ENCODE measurements at regions not wholly inside any gene's neighbourhood (a gene's known extent, or its start where the extent isn't known, plus 50 kb on each side); places are given as distances from the start of the nearest gene placed in this dataset.

- no peak overlapping the region for H3K4me3 Mint-ChIP-seq
- no peaks in the 10 kb centered on the region for H3K36me3 Mint-ChIP-seq (ENCODE audit: low read depth)
- no peaks in the 10 kb centered on the region for H3K27me3 Mint-ChIP-seq (ENCODE audit: low read depth)
- H3K4me1 Mint-ChIP-seq = peaks cover 10% of the 10 kb centered on the region
- TF ChIP-seq, protein P1, sequence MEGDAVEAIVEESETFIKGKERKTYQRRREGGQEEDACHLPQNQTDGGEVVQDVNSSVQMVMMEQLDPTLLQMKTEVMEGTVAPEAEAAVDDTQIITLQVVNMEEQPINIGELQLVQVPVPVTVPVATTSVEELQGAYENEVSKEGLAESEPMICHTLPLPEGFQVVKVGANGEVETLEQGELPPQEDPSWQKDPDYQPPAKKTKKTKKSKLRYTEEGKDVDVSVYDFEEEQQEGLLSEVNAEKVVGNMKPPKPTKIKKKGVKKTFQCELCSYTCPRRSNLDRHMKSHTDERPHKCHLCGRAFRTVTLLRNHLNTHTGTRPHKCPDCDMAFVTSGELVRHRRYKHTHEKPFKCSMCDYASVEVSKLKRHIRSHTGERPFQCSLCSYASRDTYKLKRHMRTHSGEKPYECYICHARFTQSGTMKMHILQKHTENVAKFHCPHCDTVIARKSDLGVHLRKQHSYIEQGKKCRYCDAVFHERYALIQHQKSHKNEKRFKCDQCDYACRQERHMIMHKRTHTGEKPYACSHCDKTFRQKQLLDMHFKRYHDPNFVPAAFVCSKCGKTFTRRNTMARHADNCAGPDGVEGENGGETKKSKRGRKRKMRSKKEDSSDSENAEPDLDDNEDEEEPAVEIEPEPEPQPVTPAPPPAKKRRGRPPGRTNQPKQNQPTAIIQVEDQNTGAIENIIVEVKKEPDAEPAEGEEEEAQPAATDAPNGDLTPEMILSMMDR (IDR thresholded peaks at IDR 0.05; ENCODE audit: unreplicated experiment in 3 of 3) = no peak
- peaks cover 14% of the 10 kb centered on the region for H3K9me3 Mint-ChIP-seq
- no peak overlapping the region for H3K27ac Mint-ChIP-seq
Observed at GRCh38 chrX:96006281-96006680, 678.4 kb upstream of the DIAPH2 start.

GRCh38 chrX:96027407-96027806, 657.2 kb upstream of the DIAPH2 start:
- Mint-ChIP-seq H3K9me3 (no peaks in the 10 kb centered on the region), H3K4me3 (no peak overlapping the region)

DNA sequence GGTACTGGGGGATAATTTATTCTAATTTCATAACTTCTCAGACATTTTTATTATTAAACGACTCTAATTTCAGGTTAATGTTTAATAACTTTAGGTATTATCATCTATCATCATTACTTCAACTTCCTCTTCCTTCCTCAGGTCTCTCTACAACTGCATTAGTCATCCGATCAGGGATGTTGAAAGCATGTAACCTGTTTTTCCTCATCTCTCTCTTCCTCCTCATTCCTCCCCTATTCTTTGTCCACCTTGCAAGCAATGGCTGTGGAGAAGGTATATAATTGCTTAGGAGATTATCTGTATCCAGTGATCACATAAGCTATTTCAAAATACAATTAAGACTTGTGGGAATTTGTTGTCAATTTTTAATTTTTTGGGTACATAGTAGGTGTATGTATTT, 632.6 kb upstream of the DIAPH2 start:
- Mint-ChIP-seq H3K27me3 (ENCODE audit: low read depth) (no peaks in the 10 kb centered on the region), H3K36me3 (ENCODE audit: low read depth) (no peaks in the 10 kb centered on the region), H3K4me1 (no peaks in the 10 kb centered on the region), H3K4me3 (no peak overlapping the region), H3K27ac (no peak overlapping the region), H3K9me3 (peaks cover 9% of the 10 kb centered on the region)
- TF ChIP-seq, protein P1 (IDR thresholded peaks at IDR 0.05; ENCODE audit: unreplicated experiment in 3 of 3) = no peak

More at GRCh38 chrX:96027407-96027806, 657.2 kb upstream of the DIAPH2 start:
- TF ChIP-seq, protein P1 (IDR thresholded peaks at IDR 0.05; ENCODE audit: unreplicated experiment in 3 of 3) = no peak
- H3K27me3 Mint-ChIP-seq (ENCODE audit: low read depth) = no peaks in the 10 kb centered on the region
- H3K36me3 Mint-ChIP-seq (ENCODE audit: low read depth) = no peaks in the 10 kb centered on the region
- H3K4me1 Mint-ChIP-seq = no peaks in the 10 kb centered on the region
- H3K27ac Mint-ChIP-seq = no peak overlapping the region

GRCh38 chrX:96081891-96082290, 602.8 kb upstream of the DIAPH2 start:
- Mint-ChIP-seq H3K36me3 (ENCODE audit: low read depth) (no peaks in the 10 kb centered on the region), H3K4me3 (no peak overlapping the region)

GRCh38 chrX:96094616-96095015, 590.0 kb upstream of the DIAPH2 start:
- TF ChIP-seq, protein P1 (IDR thresholded peaks at IDR 0.05; ENCODE audit: unreplicated experiment in 3 of 3) = no peak
- Mint-ChIP-seq H3K9me3 (peaks cover 7% of the 10 kb centered on the region), H3K4me1 (no peaks in the 10 kb centered on the region), H3K27ac (no peak overlapping the region), H3K36me3 (ENCODE audit: low read depth) (no peaks in the 10 kb centered on the region), H3K4me3 (no peak overlapping the region), H3K27me3 (ENCODE audit: low read depth) (no peaks in the 10 kb centered on the region)

More at GRCh38 chrX:96081891-96082290, 602.8 kb upstream of the DIAPH2 start:
- peaks cover 16% of the 10 kb centered on the region for H3K9me3 Mint-ChIP-seq
- no peaks in the 10 kb centered on the region for H3K4me1 Mint-ChIP-seq
- no peaks in the 10 kb centered on the region for H3K27me3 Mint-ChIP-seq (ENCODE audit: low read depth)
- TF ChIP-seq, protein P1 (IDR thresholded peaks at IDR 0.05; ENCODE audit: unreplicated experiment in 3 of 3) = no peak
- H3K27ac Mint-ChIP-seq = no peak overlapping the region

GRCh38 chrX:96098471-96098870, 586.2 kb upstream of the DIAPH2 start:
- Mint-ChIP-seq H3K36me3 (ENCODE audit: low read depth) (no peaks in the 10 kb centered on the region), H3K27ac (no peak overlapping the region), H3K27me3 (ENCODE audit: low read depth) (no peaks in the 10 kb centered on the region), H3K9me3 (no peaks in the 10 kb centered on the region), H3K4me3 (no peak overlapping the region), H3K4me1 (no peaks in the 10 kb centered on the region)
- TF ChIP-seq, protein P1 (IDR thresholded peaks at IDR 0.05; ENCODE audit: unreplicated experiment in 3 of 3) = no peak

Measured in nephron (organoid).